K562 (cell line): ENCODE measurements at regions not wholly inside any gene's neighbourhood (a gene's known extent, or its start where the extent isn't known, plus 50 kb on each side); places are given as distances from the start of the nearest gene placed in this dataset.

ENCODE experiments used
- ATAC-seq: fragments of 200-7000 bp; cut with Tn5 transposase; 3 replicates; pipeline ENCODE4 v1.9.1; 2020; ENCODE audit warnings: moderate library complexity
- BruUV-seq: library from RNA; stranded (reverse); fragments of 400-500 nt; replicated peaks from 2 replicates; lab custom pipeline; 2021; lab: Mats Ljungman, UMichigan
- CTCF ChIA-PET: fragments of 300-600 bp; formaldehyde crosslinking; extraction: SDS; loops from one replicate; lab custom pipeline; 2021; ENCODE audit warnings: low intra/inter-chr PET ratio; lab: Yijun Ruan, JAX
- POLR2A ChIA-PET: fragments of 300-600, 350-650 bp; sonication (Branson Sonifier 250); formaldehyde crosslinking; extraction: SDS; loops from one replicate; lab custom pipeline; 2021; ENCODE audit warnings: antibody characterized with exemption, inconsistent platforms; lab: Yijun Ruan, JAX
- DNase-seq, 4 experiments: peaks; one replicate each; pipeline versions ENCODE4 v3.0.0 to v3.0.0-alpha.2; 2011 to 2018; ENCODE audit warnings: low spot score in 3 of 4, mixed read lengths in 3 of 4; ENCODE audit errors: extremely low read depth in 1 of 4
- FAIRE-seq: peaks from 2 replicates; lab custom pipeline; 2011; peaks lifted over from hg19 to GRCh38; lab: Jason Lieb, UNC
- H2AFZ ChIP-seq: 2 replicates; pipeline ENCODE4 v1.6.0; 2011; ENCODE audit warnings: low read depth, low read length, control low read depth, inconsistent platforms
- H3K27ac ChIP-seq: fragments of 200-600 bp; 3 replicates; pipeline ENCODE4 v1.8.0; 2011; ENCODE audit warnings: low read depth, mild to moderate bottlenecking, control low read depth, inconsistent platforms, low read length, moderate library complexity, mixed read lengths; ENCODE audit errors: extremely low read depth
- H3K27me3 ChIP-seq, 2 experiments: fragments of 300-600 bp in 1 of 2; 2 replicates in 1 of 2; 3 replicates in 1 of 2; pipeline versions ENCODE4 v1.6.0 to v1.8.0; 2011; ENCODE audit warnings: inconsistent platforms in 2 of 2, low read length in 2 of 2, mild to moderate bottlenecking in 1 of 2, mixed read lengths in 1 of 2, moderate library complexity in 1 of 2; ENCODE audit not compliant: control insufficient read depth in 2 of 2, insufficient read depth in 2 of 2
- H3K36me3 ChIP-seq: fragments of 300-600 bp; 3 replicates; pipeline ENCODE4 v1.8.0; 2011; ENCODE audit warnings: mild to moderate bottlenecking, low read length, inconsistent platforms; ENCODE audit not compliant: control insufficient read depth, insufficient read depth
- H3K4me1 ChIP-seq, 2 experiments: fragments of 200-600 bp in 1 of 2; replicated peaks in 1 of 2; 2 replicates in 1 of 2; 3 replicates in 1 of 2; pipeline versions ENCODE4 v1.5.1 to v1.8.0; 2011; ENCODE audit warnings: inconsistent platforms in 2 of 2, low read length in 2 of 2, mild to moderate bottlenecking in 1 of 2, mixed read lengths in 1 of 2, moderate library complexity in 1 of 2; ENCODE audit not compliant: control insufficient read depth in 2 of 2, insufficient read depth in 2 of 2
- H3K4me2 ChIP-seq: 2 replicates; pipeline ENCODE4 v1.6.1; 2011; ENCODE audit warnings: low read length, control low read depth, inconsistent platforms, mixed read lengths; ENCODE audit not compliant: insufficient read depth
- H3K4me3 ChIP-seq: fragments of 200-600 bp; sonication (generic), shearing (Covaris generic); 2 replicates; pipeline ENCODE4 v1.5.1; 2016; ENCODE audit warnings: control low read depth, inconsistent platforms
- H3K79me2 ChIP-seq: fragments of 200-600 bp; 3 replicates; pipeline ENCODE4 v1.8.0; 2011; ENCODE audit warnings: low read length, inconsistent platforms; ENCODE audit not compliant: control insufficient read depth, insufficient read depth
- H3K9ac ChIP-seq, 2 experiments: 2 replicates each; pipeline versions ENCODE4 v1.6.0 to v1.6.1; 2011; ENCODE audit warnings: low read depth in 2 of 2, low read length in 2 of 2, control low read depth in 1 of 2, inconsistent platforms in 1 of 2, mild to moderate bottlenecking in 1 of 2, mixed read lengths in 1 of 2; ENCODE audit not compliant: insufficient read depth in 1 of 2
- H3K9me1 ChIP-seq: one replicate; pipeline ENCODE4 v1.6.0; 2011; ENCODE audit warnings: inconsistent platforms, mild to moderate bottlenecking, low read length, moderate library complexity; ENCODE audit not compliant: control insufficient read depth, insufficient read depth
- H3K9me3 ChIP-seq: replicated peaks from 2 replicates; pipeline ENCODE4 v1.5.1; 2011; ENCODE audit warnings: low read depth, low read length, inconsistent platforms; ENCODE audit not compliant: control insufficient read depth, insufficient read depth
- H4K20me1 ChIP-seq: replicated peaks from 2 replicates; pipeline ENCODE4 v1.6.1; 2011; ENCODE audit warnings: low read length, inconsistent platforms, mixed read lengths; ENCODE audit not compliant: control insufficient read depth, insufficient read depth
- BCL6 ChIP-seq: fragments of 250-450 bp; sonication (Bioruptor Pico); IDR thresholded peaks from 2 replicates; pipeline ENCODE4 v1.4.0; 2020
- CBX2 ChIP-seq: fragments of 200-600 bp; sonication (generic); IDR thresholded peaks from one replicate; pipeline ENCODE4 v1.6.1; 2012; ENCODE audit warnings: mild to moderate bottlenecking, low read length, inconsistent platforms; ENCODE audit not compliant: insufficient read depth, poor library complexity, severe bottlenecking
- HMG20A ChIP-seq: fragments of 450-650 bp; formaldehyde crosslinking; conservative IDR thresholded peaks from 2 replicates; pipeline ENCODE4 v1.4.0; 2020; ENCODE audit warnings: mild to moderate bottlenecking, mixed read lengths
- LCOR ChIP-seq: sonication (generic); formaldehyde crosslinking; IDR thresholded peaks from 2 replicates; pipeline ENCODE4 v1.8.0; 2022; ENCODE audit warnings: mild to moderate bottlenecking, missing genetic modification reagents
- RBBP5 ChIP-seq: fragments of 200-600 bp; sonication (generic); IDR thresholded peaks from 2 replicates; pipeline ENCODE4 v1.6.1; 2012; ENCODE audit warnings: borderline replicate concordance, mild to moderate bottlenecking, low read length, control low read depth, inconsistent platforms; ENCODE audit not compliant: insufficient read depth, poor library complexity, severe bottlenecking
- RBM34 ChIP-seq: fragments of 200-400 bp; formaldehyde crosslinking; IDR thresholded peaks from 2 replicates; pipeline ENCODE4 v1.6.1; 2018; ENCODE audit warnings: low read length, borderline replicate concordance; ENCODE audit not compliant: insufficient read depth
- TAF1 ChIP-seq: IDR thresholded peaks from 2 replicates; pipeline ENCODE4 v1.6.1; 2011; ENCODE audit warnings: mild to moderate bottlenecking, low read length, moderate library complexity; ENCODE audit not compliant: insufficient read depth, control insufficient read depth, severe bottlenecking; ENCODE audit errors: extremely low read depth
- TRIM28 ChIP-seq: fragments of 450-650 bp; IDR thresholded peaks from 2 replicates; pipeline ENCODE4 v1.6.1; 2017
- ZNF551 ChIP-seq: fragments of 250-450 bp; sonication (Bioruptor Pico); IDR thresholded peaks from 2 replicates; pipeline ENCODE4 v1.5.0; 2021; ENCODE audit warnings: mild to moderate bottlenecking, moderate library complexity
- ZNF586 ChIP-seq: fragments of 450-650 bp; formaldehyde crosslinking; conservative IDR thresholded peaks from 2 replicates; pipeline ENCODE4 v1.4.0; 2020; ENCODE audit warnings: mild to moderate bottlenecking, moderate library complexity
- WGBS: fragments of 100-300 bp; shearing (Covaris generic); methylation state at CpG from one replicate; pipeline ENCODE4 v1.1.6; 2016; ENCODE audit warnings: low coverage, mixed read lengths; ENCODE audit not compliant: insufficient coverage; ENCODE audit errors: missing lambda C conversion rate; 5-methylcytosine and 5-hydroxymethylcytosine counted together
- in situ Hi-C: fragments of 300-500 bp; cut with MboI; formaldehyde crosslinking; loops from 4 replicates; pipeline ENCODE4 v1.15.0; 2018; ENCODE audit warnings: inconsistent platforms, mixed read lengths
- intact Hi-C: fragments of 100-400 bp; cut with micrococcal nuclease; formaldehyde crosslinking; loops from 2 replicates; pipeline ENCODE4 v1.14.2; 2022
- TF ChIP-seq, protein P1 (sequence below): fragments of 250-450 bp; sonication (Bioruptor Pico); IDR thresholded peaks from 2 replicates; pipeline ENCODE4 v1.4.0; 2020; ENCODE audit warnings: mild to moderate bottlenecking, moderate library complexity, borderline replicate concordance
- TF ChIP-seq, protein P2 (sequence below): fragments of 250-450 bp; sonication (Bioruptor Pico); IDR thresholded peaks from 2 replicates; pipeline ENCODE4 v1.8.0; 2022; ENCODE audit warnings: moderate library complexity, mild to moderate bottlenecking, inconsistent platforms
- TF ChIP-seq, protein P3 (sequence below): fragments of 150-350 bp; IDR thresholded peaks from 2 replicates; pipeline ENCODE4 v1.6.1; 2014; ENCODE audit warnings: low read depth, mild to moderate bottlenecking, low read length, borderline replicate concordance
- TF ChIP-seq, protein P4 (sequence below): sonication (generic); formaldehyde crosslinking; IDR thresholded peaks from 2 replicates; pipeline ENCODE4 v1.8.0; 2023; ENCODE audit warnings: mild to moderate bottlenecking, missing genetic modification reagents

DNA sequence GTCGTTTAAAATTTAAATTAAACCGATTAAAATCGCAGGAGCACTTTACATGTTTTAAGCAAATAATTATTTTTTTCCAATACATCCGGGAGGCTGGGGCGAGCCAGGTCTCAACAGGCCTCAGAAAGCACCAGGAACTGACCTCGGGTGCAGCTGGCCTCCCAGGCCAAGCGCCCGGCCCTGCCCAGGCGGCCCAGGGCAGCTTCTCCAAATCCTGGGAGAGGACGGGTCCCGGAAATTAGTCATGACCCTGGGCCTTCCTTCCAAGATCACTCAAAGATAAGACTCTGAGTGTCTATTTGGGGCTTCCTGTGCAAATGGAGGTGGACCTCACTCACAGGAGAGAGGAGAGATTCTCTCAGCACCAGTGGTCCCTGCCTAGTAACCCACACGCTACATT lies 177.1 kb downstream of the BCL11B start (continued):
- TF ChIP-seq, protein P1, sequence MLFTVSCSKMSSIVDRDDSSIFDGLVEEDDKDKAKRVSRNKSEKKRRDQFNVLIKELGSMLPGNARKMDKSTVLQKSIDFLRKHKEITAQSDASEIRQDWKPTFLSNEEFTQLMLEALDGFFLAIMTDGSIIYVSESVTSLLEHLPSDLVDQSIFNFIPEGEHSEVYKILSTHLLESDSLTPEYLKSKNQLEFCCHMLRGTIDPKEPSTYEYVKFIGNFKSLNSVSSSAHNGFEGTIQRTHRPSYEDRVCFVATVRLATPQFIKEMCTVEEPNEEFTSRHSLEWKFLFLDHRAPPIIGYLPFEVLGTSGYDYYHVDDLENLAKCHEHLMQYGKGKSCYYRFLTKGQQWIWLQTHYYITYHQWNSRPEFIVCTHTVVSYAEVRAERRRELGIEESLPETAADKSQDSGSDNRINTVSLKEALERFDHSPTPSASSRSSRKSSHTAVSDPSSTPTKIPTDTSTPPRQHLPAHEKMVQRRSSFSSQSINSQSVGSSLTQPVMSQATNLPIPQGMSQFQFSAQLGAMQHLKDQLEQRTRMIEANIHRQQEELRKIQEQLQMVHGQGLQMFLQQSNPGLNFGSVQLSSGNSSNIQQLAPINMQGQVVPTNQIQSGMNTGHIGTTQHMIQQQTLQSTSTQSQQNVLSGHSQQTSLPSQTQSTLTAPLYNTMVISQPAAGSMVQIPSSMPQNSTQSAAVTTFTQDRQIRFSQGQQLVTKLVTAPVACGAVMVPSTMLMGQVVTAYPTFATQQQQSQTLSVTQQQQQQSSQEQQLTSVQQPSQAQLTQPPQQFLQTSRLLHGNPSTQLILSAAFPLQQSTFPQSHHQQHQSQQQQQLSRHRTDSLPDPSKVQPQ (CRISPR knock-in tag) = no peak
- TF ChIP-seq ZNF551 (CRISPR knock-in tag) = no peak
- TF ChIP-seq, protein P2, sequence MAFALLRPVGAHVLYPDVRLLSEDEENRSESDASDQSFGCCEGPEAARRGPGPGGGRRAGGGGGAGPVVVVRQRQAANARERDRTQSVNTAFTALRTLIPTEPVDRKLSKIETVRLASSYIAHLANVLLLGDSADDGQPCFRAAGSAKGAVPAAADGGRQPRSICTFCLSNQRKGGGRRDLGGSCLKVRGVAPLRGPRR (CRISPR knock-in tag) = no peak
- TF ChIP-seq ZNF586 (CRISPR knock-in tag) = no peak

DNA sequence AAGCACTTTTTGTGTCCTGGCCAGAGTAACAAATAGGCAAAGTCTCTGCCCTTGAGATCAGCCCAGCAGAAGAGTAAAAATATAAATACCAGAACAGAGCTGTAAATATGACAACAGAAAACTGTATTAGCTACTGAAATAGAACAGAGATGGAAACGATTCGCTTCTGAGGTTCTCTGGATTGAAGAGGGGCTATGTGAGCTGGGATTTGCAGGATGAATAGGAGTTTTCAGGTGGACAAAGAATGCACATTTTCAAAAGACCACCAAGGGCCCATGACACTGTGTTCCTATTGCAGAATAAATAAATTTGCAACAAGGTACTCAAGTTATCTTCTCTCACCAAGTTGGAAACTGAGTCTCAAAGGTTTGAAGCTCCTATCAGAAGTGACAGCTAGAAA lies 176.6 kb downstream of the BCL11B start:
- Histone ChIP-seq H3K36me3 (no peaks in the 10 kb centered on the region), H3K9me3 (no peaks in the 10 kb centered on the region), H3K9ac (no peak overlapping the region), H4K20me1 (no peaks in the 10 kb centered on the region), H3K4me3 (no peak overlapping the region), H3K9me1 (no peaks in the 10 kb centered on the region), H3K27ac (no peak overlapping the region), H3K4me1 (no peaks in the 10 kb centered on the region), H3K27me3 (no peaks in the 10 kb centered on the region), H2AFZ (no peak overlapping the region), H3K79me2 (no peaks in the 10 kb centered on the region), H3K4me2 (no peak overlapping the region)
- intact Hi-C loops (no loop called here), in situ Hi-C loops (no loop called here)
- POLR2A ChIA-PET = no interaction called here
- ATAC-seq (no peak), FAIRE-seq (no peak), DNase-seq (no peak)
- CTCF ChIA-PET = no interaction called here
- no TSS peak for BruUV-seq
- WGBS = 0% methylated on average over 2 of the region's 2 CpGs
- TF ChIP-seq, protein P3, sequence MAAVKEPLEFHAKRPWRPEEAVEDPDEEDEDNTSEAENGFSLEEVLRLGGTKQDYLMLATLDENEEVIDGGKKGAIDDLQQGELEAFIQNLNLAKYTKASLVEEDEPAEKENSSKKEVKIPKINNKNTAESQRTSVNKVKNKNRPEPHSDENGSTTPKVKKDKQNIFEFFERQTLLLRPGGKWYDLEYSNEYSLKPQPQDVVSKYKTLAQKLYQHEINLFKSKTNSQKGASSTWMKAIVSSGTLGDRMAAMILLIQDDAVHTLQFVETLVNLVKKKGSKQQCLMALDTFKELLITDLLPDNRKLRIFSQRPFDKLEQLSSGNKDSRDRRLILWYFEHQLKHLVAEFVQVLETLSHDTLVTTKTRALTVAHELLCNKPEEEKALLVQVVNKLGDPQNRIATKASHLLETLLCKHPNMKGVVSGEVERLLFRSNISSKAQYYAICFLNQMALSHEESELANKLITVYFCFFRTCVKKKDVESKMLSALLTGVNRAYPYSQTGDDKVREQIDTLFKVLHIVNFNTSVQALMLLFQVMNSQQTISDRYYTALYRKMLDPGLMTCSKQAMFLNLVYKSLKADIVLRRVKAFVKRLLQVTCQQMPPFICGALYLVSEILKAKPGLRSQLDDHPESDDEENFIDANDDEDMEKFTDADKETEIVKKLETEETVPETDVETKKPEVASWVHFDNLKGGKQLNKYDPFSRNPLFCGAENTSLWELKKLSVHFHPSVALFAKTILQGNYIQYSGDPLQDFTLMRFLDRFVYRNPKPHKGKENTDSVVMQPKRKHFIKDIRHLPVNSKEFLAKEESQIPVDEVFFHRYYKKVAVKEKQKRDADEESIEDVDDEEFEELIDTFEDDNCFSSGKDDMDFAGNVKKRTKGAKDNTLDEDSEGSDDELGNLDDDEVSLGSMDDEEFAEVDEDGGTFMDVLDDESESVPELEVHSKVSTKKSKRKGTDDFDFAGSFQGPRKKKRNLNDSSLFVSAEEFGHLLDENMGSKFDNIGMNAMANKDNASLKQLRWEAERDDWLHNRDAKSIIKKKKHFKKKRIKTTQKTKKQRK = no peak
- no peak for TF ChIP-seq LCOR (CRISPR knock-in tag)
- no peak for TF ChIP-seq HMG20A (CRISPR knock-in tag)
- no peak for TF ChIP-seq TAF1
- TF ChIP-seq, protein P4, sequence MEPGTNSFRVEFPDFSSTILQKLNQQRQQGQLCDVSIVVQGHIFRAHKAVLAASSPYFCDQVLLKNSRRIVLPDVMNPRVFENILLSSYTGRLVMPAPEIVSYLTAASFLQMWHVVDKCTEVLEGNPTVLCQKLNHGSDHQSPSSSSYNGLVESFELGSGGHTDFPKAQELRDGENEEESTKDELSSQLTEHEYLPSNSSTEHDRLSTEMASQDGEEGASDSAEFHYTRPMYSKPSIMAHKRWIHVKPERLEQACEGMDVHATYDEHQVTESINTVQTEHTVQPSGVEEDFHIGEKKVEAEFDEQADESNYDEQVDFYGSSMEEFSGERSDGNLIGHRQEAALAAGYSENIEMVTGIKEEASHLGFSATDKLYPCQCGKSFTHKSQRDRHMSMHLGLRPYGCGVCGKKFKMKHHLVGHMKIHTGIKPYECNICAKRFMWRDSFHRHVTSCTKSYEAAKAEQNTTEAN (CRISPR knock-in tag) = no peak
- no peak for TF ChIP-seq RBM34
- no peak for TF ChIP-seq RBBP5
- no peak for TF ChIP-seq CBX2
- no peak for TF ChIP-seq BCL6 (CRISPR knock-in tag)
- no peak for TF ChIP-seq TRIM28
